HG02970 (cell line): ENCODE measurements at regions not wholly inside any gene's neighbourhood (a gene's known extent, or its start where the extent isn't known, plus 50 kb on each side); places are given as distances from the start of the nearest gene placed in this dataset.
"Not testable (repeated sequence)": the region's sequence is repeated elsewhere in the genome, so short reads cannot be mapped to it uniquely, and the experiment has no call there.

Experiments used
- ATAC-seq: cut with Tn5 transposase; IDR thresholded peaks from one replicate; pipeline ENCODE4 v1.9.1; 2021; ENCODE audit warnings: mild to moderate bottlenecking, moderate library complexity, moderate number of reproducible peaks; ENCODE audit not compliant: unreplicated experiment, low FRiP score

DNA sequence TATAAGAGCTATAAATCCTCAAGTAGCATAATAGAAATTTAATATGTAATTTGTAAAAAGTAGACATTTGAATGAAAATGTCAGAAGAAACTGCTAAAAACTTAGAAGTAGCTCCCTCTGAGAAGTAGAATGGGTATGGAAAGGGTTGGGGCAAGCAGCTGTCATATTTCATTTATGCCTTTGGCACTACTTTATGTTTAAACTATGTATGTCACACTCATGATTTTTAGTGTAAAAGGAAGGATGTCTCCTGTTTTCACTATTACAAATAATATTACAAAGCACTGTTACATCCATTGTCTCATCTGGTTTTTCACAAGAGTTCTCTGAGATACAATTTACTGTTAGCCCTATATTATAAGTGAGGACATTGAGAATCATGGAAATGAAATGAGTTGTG, 96.3 kb upstream of the ZNF462 start:
- ATAC-seq: no peak

DNA sequence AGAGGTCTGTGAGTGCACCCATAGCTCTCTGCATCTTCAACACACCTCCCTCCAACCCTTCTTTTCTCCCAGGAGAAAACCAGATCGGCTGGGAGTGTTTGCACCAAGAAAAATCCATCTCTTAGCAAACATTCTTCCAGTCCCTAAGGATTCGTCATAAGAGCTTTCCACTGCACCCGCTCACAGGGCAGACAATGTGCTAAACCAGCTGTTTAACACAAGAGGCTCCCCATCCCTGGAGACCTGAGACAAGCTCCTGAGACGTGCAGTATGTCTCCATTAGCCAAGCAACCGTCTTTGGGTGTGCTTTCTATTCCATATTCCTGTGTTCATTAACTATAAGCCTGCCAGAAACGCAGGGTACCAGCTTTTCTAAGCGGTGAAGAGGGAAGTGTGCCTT, 93.6 kb upstream of the ZNF462 start:
- ATAC-seq: no peak

DNA sequence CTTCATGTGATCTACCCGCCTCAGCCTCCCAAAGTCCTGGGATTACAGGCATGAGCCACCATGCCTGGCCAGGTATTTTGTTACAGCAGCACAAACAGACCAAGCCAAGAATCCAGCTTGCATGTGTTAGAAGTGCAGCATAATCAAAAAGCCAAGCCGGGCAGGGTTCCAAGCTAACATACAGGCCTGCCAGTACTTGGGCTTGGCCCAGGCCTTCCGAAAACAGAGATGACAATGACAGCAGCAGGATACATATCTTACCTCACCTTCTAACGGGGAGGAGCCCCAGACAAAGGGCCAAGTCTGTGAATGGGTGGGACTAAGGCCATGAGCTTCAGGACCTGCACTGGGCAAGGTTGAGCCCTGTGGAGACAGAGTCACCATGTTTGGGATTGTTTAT, 91.4 kb upstream of the ZNF462 start:
- ATAC-seq: no peak

DNA sequence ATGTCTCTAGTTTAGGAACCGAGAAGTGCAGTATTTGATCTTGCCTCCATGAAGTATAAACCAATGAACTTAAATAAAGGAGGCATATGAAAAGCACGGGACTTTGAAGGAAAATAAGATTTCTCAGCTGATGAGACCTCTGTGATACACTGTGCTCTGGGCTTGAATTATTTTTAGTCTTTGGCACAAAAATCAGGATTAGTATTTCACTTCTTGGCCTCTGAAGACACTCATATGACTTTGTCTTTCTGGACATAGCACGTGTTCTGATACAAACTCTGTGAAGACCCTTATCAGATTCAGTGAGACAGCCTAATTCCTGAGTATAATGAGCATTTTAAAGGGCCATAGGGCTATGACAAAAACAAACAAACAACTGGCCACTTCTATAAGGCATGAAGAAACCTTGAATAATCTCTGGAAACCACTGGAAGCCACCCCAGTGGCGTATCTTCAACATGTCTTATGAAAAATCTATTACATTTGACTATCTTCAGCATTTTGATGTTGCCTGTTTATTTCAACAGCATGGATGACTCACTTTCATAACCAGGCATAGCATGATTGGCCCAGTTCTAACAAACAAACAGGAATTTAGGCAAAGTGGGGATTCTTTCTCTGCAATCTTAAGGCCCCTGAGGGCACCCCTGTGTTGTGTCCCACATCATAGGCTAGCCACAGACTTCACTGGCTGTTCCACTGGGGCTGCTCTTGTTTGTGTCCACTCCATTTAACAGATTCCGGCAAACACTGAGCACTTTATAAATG, 90.3 kb upstream of the ZNF462 start:
- ATAC-seq: no peak

DNA sequence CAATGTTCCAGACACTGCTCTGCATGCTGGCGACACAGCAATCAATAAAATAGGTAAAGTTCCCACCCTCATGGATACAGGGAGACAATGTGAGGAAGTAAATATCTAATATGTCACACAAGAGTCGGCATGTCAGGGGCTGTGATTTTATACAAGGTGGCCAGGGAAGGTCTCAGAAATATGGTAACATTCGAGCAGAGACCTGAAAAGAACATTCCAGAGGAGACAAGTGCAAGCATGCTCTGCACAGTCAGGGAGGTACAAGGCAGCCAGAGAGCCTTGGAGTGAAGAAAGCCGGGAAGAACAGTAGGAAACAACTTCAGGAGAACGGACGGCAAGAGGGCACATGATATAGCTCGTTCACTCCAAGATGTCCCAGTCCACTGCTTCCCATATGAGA, 89.2 kb upstream of the ZNF462 start:
- ATAC-seq: no peak

DNA sequence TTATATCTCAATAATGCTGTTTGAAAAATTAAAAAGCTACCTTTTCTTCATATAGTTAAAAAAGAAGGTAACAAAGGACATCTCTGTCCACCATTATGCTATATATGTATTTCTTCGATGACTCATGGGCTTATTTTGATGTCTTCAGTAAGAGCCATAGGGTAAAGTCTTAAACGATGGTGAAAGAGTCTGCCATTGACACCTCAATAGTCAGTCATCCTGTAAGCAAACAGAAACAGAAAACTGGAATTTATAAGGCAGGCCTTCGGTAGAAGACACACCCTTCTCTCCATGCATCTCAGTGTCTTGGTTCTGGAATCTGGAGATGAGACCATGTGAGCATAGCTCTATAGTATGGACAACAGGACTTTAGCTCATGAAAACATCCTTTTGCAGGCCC, 87.0 kb upstream of the ZNF462 start:
- no peak for ATAC-seq

DNA sequence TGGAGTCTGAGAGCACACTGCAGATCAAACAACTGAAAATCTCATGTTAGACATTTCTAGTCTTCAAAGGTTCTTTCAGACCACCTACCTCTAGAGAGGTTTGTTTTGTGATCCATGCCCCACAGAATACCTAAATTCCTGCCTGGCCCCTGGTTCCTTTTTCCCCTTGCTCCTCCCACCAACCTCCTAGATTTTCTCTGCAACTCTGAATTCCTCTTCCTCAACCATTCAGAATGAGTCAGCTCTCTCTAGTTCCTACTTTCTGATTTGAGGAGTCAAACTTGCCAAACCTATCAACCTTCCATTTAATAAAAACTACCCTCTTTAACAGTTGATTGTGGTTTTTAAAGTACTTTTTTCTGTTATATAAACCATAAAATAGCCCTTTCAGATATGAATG, 83.2 kb upstream of the ZNF462 start:
- ATAC-seq: no peak

DNA sequence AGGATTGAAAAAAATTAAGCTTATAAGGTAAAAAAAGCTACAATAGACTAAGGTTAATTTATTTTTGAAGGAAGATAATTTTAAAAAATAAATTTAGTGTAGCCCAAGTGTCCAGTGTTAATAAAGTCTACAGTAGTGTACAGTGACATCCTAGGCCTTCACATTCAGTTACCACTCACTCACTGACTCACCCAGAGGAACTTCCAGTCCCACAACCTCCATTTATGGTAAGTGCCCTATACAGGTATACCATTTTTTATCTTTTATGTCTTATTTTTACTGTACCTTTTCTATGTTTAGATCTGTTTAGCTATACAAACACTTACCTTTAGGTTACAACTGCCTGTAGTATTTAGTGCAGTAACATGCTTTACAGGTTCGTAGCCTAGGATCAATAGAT, 79.8 kb upstream of the ZNF462 start:
- no peak for ATAC-seq

DNA sequence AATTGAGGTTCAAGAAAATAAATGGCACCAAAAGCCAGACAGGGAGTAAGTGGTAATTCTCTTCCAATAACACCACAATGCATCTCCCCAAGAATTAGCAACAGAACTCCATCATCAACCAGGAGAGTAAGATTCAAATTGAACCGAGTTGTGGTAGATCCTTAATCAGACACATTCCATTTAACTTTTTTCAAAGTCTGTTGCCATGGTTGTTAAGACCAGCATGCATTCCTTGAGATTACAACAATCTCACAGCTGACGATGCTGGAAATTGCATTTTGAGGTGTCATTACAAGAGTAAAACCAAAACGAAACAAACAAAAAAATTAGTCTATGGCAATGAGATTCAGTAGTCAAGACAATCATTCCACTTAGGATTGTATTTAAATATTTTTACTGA, 78.9 kb upstream of the ZNF462 start:
- no peak for ATAC-seq

DNA sequence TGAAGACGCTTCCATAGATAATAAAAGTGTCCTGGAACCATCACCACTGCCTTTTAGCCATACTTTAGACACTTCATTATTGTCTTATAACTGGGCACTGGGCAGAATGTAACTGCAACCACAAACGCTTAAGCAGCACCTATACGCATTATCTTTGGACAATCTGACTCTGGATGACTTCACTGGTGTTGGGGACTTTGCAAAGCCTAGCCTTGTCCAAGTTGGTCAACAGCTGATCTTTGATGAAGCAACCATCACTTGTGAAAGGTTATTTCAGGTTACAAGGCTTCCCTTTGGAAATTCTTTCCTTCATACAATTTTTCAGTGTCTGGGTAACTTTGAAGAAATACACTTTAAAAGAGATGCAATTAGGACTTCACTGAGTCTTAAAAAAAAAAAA, 77.8 kb upstream of the ZNF462 start:
- ATAC-seq: no peak

DNA sequence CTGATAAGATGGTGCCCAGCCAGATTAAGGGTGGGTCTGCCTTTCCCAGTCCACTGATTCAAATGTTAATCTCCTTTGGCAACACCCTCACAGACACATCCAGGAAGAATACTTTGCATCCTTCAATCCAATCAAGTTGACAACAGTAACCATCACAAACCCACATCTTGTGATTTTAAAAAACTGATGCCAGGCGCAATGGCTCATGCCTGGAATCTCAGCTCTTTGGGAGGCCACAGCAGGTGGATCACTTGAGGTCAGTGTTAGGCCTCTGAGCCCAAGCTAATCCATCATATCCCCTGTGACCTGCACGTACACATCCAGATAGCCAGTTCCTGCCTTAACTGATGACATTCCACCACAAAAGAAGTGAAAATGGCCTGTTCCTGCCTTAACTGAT, 74.9 kb upstream of the ZNF462 start:
- not testable (repeated sequence) for ATAC-seq

DNA sequence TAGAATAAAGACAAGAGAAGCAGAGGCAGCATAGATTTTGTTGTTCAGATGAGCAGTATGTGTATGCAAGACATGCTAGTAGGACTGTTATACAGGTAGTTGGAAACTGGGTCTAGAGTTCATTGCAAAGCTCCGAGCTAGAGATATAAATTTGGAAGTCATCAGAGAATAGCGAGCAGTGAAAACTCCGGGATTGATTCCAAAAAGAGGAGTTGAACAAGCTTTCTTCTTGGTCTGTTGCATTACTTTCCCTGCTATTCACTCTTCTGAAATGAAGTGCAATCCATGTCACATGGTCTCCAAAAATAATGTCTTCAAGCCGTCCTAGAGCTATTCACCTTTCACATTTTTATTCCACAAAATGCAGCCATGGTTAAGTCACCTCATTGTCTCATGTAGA, 67.9 kb upstream of the ZNF462 start:
- ATAC-seq: no peak

DNA sequence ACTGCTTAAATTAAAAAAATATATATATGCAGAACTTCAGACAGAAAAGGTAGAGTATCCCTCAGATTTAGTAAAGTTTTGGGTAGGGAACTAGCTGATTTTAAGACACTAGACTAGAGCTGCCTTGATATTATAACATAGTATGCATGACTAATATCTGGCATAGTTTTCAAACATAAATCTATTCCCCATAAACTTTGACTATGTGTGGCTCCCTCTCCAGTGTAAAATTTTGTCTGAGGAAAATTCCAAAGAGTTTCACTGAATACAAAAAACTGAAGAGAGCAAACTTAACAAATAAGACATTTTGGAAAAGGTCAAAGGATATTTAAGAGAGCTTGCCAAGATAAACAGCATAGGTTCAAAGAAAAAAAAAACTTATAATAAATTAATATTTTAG, 66.2 kb upstream of the ZNF462 start:
- ATAC-seq: no peak

DNA sequence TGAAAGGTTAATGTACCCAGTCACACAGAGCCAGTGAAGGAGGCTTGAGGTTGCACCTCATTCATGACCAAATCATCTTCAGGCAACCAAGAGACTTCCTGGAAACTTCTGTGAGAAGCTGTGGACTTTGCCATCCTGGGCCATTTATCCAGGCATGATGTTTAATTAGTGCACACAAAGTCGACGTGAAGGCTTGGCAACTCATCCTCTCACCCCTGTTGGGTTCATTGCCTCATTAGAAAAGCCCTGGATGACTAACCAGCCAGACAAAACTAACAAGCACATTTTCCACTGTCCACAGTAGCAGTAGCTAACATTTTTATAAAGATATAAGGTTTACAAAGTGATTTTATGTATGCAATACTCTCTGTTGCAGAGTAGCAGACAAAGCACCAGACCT, 65.7 kb upstream of the ZNF462 start:
- ATAC-seq: no peak

DNA sequence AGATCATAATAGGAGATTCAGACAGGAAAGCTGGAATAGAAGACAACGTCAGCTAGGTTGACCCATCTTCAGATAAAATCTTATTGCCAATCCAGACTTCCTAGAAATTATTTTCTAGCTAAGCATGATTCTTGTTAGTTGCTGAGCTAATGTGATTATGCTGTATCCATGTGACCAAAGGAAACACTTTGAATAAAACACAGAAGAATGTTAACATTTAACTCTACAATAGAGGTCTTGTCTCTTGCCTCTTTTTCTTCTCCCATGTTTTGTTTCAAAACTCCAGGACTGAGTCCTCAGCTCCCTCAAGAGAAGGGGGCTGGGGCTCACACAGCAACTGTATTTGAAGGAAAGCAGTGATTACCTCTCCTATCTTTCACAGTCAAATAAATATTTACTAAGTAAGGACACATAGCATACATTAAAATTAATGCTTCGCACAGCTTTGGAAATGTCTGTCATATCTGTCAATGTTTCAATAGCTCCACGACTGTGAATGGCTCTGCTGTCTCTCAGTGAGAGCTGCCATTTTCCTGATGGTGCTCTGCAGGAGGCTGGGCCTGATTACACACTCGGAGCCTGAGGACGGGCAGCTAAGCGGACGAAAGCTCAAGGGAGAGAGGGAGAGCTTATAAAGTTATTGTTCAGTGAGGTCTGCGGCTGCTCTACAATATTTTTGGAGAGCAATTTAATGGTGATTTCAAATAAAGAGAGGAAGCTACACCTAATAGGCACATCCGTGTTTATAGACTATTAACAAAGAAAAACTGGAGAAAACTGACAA, 64.8 kb upstream of the ZNF462 start:
- no peak for ATAC-seq

DNA sequence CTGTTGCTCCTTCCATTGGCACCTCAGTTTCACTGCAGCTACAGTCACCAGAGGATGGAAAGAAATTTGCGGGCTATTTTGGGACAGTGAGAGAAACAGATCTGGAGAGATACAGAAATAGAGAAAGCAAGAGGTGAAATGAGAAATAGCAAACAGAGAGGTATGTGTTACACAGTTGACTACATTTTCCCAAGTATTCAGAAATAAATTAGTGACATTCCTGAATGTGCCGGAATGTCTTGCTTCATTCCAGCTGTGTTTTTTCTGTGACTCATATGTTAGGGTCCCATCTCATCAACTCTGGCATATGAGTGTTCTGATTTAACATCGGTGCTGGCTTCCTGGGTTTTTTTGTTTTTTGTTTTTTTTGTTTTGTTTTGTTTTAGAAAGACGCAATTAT, 63.8 kb upstream of the ZNF462 start:
- no peak for ATAC-seq

DNA sequence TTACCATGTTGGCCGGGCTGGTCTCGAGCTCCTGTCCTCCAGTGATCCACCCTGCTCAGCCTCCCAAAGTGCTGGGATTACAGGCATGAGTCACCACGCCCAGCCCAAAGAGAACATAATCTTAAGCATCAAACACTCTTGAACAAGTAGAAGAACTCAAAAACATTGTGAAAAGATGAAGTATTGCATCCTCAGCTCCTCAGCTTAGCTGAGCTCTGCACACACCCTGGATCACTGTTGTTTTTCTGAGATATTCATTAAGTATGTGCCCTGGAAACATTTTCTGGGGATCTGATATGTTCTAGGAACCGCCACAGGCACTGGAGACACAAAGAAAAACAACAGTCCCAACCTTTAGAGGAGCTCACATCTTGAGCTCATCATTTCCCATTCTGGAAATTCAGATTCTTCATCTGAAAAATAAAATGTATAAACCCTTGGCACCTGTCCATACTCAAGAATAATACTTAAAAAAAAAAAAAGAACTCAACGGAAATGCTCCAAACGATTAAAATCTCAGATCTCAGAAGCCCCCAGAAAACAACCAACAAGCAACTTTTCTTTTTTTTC, 62.2 kb upstream of the ZNF462 start:
- ATAC-seq: no peak

DNA sequence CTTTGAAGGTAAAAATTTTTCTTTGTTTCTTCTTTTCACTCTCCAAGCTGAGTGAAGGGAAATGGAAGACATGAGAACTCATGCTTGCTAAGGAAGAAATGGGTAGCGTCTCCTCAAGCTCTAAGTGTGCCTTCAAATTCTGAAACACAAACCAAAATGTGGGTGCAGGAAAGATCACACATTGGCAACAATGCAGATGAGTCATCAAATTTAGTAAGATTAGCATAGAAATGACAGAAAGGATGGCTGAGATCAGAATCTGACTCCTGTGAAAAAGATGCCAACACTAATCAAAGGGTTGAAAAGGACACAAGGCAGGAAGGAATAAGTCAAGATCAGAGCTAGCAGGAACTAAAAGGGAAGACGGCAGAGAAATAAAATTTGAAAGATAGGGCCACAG, 61.1 kb upstream of the ZNF462 start:
- no peak for ATAC-seq
